ENCODE measurements at regions not wholly inside any gene's neighbourhood (a gene's known extent, or its start where the extent isn't known, plus 50 kb on each side); places are given as distances from the start of the nearest gene placed in this dataset.

DNA sequence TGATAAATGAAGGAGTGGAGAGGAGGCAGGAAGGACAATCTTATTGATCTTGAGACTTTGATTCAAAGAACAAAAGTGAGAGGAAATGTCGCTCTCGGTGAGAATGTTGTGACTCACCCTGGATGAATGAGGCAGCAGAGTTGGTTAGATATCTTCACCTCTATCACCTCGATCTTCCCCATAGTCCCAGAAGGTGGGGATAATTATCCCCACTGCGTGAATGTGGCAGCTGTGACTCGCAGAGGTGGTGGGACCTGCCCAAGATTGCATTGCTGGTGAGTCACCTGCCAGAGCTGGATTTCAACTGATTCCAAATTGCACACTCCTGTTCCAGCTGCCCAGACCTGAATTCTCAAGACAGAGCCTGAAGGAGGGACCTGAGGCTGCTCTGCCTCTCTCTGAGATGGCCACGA, 105.0 kb downstream of the MATN1 start:
- TF ChIP-seq, protein P1, sequence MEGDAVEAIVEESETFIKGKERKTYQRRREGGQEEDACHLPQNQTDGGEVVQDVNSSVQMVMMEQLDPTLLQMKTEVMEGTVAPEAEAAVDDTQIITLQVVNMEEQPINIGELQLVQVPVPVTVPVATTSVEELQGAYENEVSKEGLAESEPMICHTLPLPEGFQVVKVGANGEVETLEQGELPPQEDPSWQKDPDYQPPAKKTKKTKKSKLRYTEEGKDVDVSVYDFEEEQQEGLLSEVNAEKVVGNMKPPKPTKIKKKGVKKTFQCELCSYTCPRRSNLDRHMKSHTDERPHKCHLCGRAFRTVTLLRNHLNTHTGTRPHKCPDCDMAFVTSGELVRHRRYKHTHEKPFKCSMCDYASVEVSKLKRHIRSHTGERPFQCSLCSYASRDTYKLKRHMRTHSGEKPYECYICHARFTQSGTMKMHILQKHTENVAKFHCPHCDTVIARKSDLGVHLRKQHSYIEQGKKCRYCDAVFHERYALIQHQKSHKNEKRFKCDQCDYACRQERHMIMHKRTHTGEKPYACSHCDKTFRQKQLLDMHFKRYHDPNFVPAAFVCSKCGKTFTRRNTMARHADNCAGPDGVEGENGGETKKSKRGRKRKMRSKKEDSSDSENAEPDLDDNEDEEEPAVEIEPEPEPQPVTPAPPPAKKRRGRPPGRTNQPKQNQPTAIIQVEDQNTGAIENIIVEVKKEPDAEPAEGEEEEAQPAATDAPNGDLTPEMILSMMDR (IDR thresholded peaks at IDR 0.05; ENCODE audit: control insufficient read depth, insufficient read depth, low read depth, low read length, missing control alignments), result no peak
- DNase-seq (ENCODE audit: low read depth), result no peak
- no peak overlapping the region for H3K4me3 ChIP-seq (ENCODE audit: control insufficient read depth, low read depth, low read length)

DNA sequence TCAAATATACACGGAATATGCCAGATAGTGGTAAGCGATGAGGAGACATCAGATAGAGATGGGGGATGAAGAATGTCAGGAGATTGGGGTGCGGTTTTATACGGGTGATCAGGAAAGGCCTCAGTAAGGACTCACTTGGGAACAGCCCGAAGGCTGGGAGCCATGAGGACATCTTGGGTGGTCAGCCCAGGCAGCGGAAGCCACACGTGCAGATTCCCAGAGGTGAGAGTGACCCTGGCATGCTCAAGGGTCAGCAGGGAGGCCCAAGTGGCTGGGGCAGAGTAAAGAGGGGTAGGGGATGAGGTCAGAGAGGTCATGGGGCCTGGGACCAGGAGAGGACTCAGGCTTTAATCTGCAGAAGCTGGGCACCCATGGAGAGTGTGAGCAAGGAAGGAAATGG, 106.6 kb downstream of the MATN1 start:
- no peak for DNase-seq (ENCODE audit: low read depth)
- TF ChIP-seq, protein P1 (IDR thresholded peaks at IDR 0.05; ENCODE audit: control insufficient read depth, insufficient read depth, low read depth, low read length, missing control alignments), result no peak

DNA sequence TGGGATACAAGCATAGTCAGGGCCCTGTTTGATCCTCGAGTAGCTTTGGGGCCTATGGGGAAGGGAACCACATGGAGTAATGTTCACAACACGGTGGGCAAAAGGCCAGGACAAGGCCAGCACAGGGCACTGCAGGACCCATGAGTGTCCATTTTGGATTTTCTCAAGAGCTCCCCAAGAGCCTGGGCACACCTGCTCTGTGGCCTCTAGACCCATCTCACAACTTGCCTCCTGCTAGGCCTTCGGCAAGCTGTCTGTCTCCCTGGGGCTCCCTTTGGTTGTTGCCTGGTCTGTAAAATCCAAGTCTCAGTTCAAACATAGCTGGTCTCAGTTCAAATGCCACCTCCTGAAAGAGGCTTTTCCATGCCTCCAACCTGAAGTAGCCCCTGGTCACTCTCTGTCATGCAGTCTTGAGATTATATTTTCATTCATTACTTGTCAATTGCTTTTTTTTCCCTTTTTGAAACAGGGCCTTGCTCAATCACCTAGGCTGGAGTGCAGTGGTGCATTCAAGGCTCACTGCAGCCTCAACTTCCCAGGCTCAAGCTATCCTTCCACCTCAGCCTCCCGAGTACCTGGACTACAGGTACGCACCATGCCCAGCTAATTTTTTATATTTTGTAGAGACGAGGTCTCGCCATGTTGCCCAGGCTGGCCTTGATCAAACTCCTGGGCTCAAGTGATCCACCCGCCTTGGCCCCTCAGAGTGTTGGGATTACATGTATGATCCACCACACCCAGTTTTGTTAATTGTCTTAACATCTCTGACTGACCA, 107.4 kb downstream of the MATN1 start:
- H3K4me3 ChIP-seq (ENCODE audit: control insufficient read depth, low read depth, low read length), result no peak overlapping the region
- DNase-seq (ENCODE audit: low read depth), result no peak
- TF ChIP-seq, protein P1 (IDR thresholded peaks at IDR 0.05; ENCODE audit: control insufficient read depth, insufficient read depth, low read depth, low read length, missing control alignments), result no peak

More for the DNA sequence above, 106.6 kb downstream of the MATN1 start:
- no peak overlapping the region for H3K4me3 ChIP-seq (ENCODE audit: control insufficient read depth, low read depth, low read length)

DNA sequence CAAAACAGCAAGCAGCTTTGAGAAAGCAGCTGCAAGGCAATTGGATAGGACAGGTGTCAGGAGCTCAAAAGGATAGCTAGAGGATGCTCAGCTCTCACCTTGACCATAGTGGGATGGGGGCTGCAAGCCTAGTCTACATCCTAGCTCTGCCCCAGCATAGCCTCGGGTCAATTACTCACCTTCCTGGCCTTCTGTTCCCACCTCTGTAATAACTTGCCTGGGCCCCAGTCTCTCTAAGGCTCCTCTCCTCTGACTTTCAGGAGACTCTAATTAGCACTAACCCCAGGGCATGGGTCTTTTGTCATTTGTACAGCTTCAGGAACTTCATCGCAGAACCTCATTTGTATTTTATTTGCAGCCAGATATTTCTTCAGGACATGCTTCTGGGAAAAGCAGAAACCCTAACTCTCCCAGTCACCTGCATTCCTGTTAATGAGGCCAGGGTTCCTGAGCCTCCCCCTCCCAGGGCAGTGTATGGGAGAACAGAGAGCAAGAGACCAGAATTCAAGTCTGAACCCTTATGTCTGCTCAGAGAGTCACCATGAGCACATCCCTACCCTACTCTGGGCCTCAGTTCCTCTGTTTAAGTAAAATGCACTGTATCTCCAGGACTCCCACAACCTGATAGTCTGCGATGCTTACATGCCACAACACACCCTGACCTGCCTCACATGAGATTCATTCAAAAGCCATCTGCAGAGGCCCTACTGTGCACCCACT, 108.1 kb downstream of the MATN1 start:
- TF ChIP-seq, protein P1 (IDR thresholded peaks at IDR 0.05; ENCODE audit: control insufficient read depth, insufficient read depth, low read depth, low read length, missing control alignments), result no peak
- H3K4me3 ChIP-seq (ENCODE audit: control insufficient read depth, low read depth, low read length), result no peak overlapping the region
- DNase-seq (ENCODE audit: low read depth), result no peak

DNA sequence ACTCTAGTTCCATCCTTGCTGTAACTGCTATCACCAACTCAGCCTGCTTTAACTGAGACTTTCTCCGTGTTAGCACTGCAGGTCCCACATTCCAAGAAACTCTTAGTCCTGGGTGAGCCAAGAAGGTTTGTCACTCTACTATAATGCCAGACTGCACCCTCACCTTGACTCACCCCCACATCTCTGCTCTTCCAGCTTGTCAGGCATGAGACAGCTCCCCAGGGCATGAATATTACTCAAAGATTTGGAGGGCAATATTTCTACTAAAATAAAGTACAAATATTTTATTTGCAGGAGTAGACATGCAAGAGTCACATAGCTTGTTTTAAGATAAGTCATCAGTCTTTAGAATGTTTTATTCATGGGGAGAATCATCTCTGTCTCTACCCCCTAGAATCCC, 110.2 kb downstream of the MATN1 start:
- TF ChIP-seq, protein P1 (IDR thresholded peaks at IDR 0.05; ENCODE audit: control insufficient read depth, insufficient read depth, low read depth, low read length, missing control alignments), result no peak
- H3K4me3 ChIP-seq (ENCODE audit: control insufficient read depth, low read depth, low read length), result no peak overlapping the region
- DNase-seq (ENCODE audit: low read depth), result no peak

DNA sequence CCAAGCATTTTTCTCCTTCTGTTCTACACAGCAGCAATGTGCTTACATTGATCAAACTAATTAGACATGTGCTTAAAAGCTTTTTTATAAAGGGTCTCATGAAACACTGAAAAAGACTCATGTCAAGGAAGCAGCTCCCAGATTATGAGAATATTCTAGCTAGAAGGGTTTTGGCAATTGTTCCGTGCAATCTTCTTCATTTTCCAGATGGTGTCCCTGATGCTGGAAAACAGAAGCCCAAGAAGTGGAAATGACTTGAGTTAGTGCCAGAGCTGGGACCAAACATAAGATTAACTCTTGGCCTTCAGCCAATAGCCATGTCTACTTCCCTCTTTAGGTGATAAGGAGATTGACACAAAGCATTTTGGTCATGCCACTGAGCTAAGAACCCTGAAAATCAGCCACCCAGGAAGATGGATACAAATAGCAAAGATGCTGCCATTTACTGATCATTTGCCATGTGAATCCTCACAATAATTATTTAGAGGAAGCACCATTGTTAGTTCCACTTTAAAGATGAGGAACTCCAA, 110.8 kb downstream of the MATN1 start:
- no peak overlapping the region for H3K4me3 ChIP-seq (ENCODE audit: control insufficient read depth, low read depth, low read length)
- no peak for DNase-seq (ENCODE audit: low read depth)
- TF ChIP-seq, protein P1 (IDR thresholded peaks at IDR 0.05; ENCODE audit: control insufficient read depth, insufficient read depth, low read depth, low read length, missing control alignments), result no peak

Data from AG09309 (cell line).